Heart left ventricle (tissue), 16 donors: ENCODE measurements at regions not wholly inside any gene's neighbourhood (a gene's known extent, or its start where the extent isn't known, plus 50 kb on each side); places are given as distances from the start of the nearest gene placed in this dataset.

Experiments
- ATAC-seq, 4 donors: fragments of 200-7000 bp; cut with Tn5 transposase; one replicate each; pipeline ENCODE4 v1.9.1; 2020 to 2022; ENCODE audit warnings: moderate library complexity in 4 of 4, mild to moderate bottlenecking in 3 of 4, moderate number of reproducible peaks in 1 of 4
- DNase-seq, 5 donors: peaks; one replicate each; pipeline ENCODE4 v3.0.0-alpha.2; 2020
- H3K27ac ChIP-seq, 12 donors: fragments of 200-600 bp; sonication (generic) in 4 of 12; one replicate each; pipeline versions ENCODE4 v1.5.0 to v1.8.0; 2016 to 2022; ENCODE audit warnings: mild to moderate bottlenecking in 2 of 12
- H3K27me3 ChIP-seq, 9 donors: fragments of 200-600 bp; sonication (generic) in 2 of 9; one replicate each; pipeline versions ENCODE4 v1.5.1 to v1.8.0; 2016 to 2022; ENCODE audit warnings: mild to moderate bottlenecking in 3 of 9
- H3K36me3 ChIP-seq, 9 donors: fragments of 200-600 bp; sonication (generic) in 2 of 9; one replicate each; pipeline versions ENCODE4 v1.5.0 to v1.8.0; 2018 to 2022; ENCODE audit warnings: mild to moderate bottlenecking in 2 of 9
- H3K4me1 ChIP-seq, 12 donors: fragments of 200-600 bp; sonication (generic) in 4 of 12; one replicate each; pipeline versions ENCODE4 v1.5.0 to v1.8.0; 2016 to 2022; ENCODE audit warnings: mild to moderate bottlenecking in 3 of 12
- H3K4me3 ChIP-seq, 12 donors: fragments of 200-600 bp; sonication (generic) in 4 of 12; one replicate each; pipeline versions ENCODE4 v1.5.0 to v1.8.0; 2017 to 2022; ENCODE audit warnings: mild to moderate bottlenecking in 9 of 12, moderate library complexity in 4 of 12
- H3K9me3 ChIP-seq, 12 donors: fragments of 200-600 bp; sonication (generic) in 4 of 12; one replicate each; pipeline versions ENCODE4 v1.5.0 to v1.8.0; 2016 to 2022; ENCODE audit warnings: mild to moderate bottlenecking in 1 of 12
- POLR2A ChIP-seq, 2 donors: fragments of 450-650 bp; IDR thresholded peaks; one replicate each; pipeline ENCODE4 v1.6.1; 2017; ENCODE audit warnings: antibody characterized with exemption in 2 of 2, mild to moderate bottlenecking in 2 of 2, moderate library complexity in 2 of 2
- WGBS, 4 donors: extraction: QIAGEN DNeasy Blood & Tissue Kit in 2 of 4; methylation state at CpG; one replicate each; pipeline versions ENCODE4 v1.1.5 to v1.1.7; 2013 to 2018; 5-methylcytosine and 5-hydroxymethylcytosine counted together
- intact Hi-C, 10 donors: fragments of 100-400 bp; cut with DNase I; formaldehyde crosslinking; loops; one replicate each; pipeline versions ENCODE4 v1.11.1 to v1.14.2; 2022
- TF ChIP-seq, protein P1 (sequence below), 12 donors: fragments of 200-600 bp; sonication (generic) in 4 of 12; IDR thresholded peaks; one replicate each; pipeline versions ENCODE4 v1.5.0 to v1.8.0; 2018 to 2022; ENCODE audit warnings: antibody characterized with exemption in 12 of 12, mild to moderate bottlenecking in 5 of 12
- donor health status: ischemic (EF 13 %, LVEDD 7.1; RV severe dilation, severe dysfunction).
- donor health status: healthy with polysubstance abuse.
- donor health status: DM: no; HTN: yes; CAD: no.
- donor health status: DM: no; HTN: no; CAD: no.
- donor health status: ischemic (EF 25% LVEDD 6.9; RV normal size, moderate dysfunction).
- donor health status: ischemic (EF 25% LVEDD 5.7; RV mildly dilated, moderate dysfunction).
- donor health status: healthy.
- donor health status: DM: yes; HTN: yes; CAD: no.
- donor health status: ischemic (EF 35%, LVEDD 5.7; RV mildly dilated, moderate dysfunction).
- donor health status: nonischemic (EF 11% LVEDD 7.7; RV severe dilation, severe dysfunction).
- donor health status: DM: yes; HTN: yes; CAD: no.
- donor health status: PGD.
- donor health status: ischemic (EF 29% LVEDD 5.4; RV normal size, mild dysfunction).
- donor health status: nonischemic (EF 23%, LVEDD 6.1; RV moderate dilation, normal function).

DNA sequence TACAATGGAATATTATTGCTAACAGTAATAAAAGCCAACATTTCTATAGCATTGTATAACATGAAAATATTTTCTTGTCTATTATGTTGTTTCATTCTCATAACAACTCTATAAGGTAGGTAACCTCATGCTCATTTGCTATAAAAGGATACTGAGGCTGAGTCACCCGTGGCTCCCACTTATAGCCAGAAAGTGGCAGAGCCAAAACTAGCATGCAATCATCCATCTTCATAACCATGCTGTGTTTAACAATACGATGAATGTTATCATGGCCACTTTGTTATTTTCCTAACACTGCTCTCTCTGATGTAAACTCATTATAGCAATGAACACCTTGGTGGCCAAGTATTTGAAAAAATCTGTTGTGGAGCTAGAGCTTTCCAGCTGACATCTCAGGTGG is 80.8 kb upstream of the JUN start:
- WGBS, 4 donors = 81 to 91% (median 89%) methylated on average over 2 of the region's 2 CpGs
- Histone ChIP-seq H3K9me3 (no peaks in the 10 kb centered on the region), H3K36me3 (no peaks in the 10 kb centered on the region), H3K27me3 (no peaks in the 10 kb centered on the region), H3K4me1 (no peaks in the 10 kb centered on the region), H3K4me3 (no peak overlapping the region), H3K27ac (no peak overlapping the region)
- intact Hi-C loops = no loop called here
- no peak for ATAC-seq
- no peak for DNase-seq
- TF ChIP-seq POLR2A (IDR thresholded peaks at IDR 0.05) = no peak
- TF ChIP-seq, protein P1, sequence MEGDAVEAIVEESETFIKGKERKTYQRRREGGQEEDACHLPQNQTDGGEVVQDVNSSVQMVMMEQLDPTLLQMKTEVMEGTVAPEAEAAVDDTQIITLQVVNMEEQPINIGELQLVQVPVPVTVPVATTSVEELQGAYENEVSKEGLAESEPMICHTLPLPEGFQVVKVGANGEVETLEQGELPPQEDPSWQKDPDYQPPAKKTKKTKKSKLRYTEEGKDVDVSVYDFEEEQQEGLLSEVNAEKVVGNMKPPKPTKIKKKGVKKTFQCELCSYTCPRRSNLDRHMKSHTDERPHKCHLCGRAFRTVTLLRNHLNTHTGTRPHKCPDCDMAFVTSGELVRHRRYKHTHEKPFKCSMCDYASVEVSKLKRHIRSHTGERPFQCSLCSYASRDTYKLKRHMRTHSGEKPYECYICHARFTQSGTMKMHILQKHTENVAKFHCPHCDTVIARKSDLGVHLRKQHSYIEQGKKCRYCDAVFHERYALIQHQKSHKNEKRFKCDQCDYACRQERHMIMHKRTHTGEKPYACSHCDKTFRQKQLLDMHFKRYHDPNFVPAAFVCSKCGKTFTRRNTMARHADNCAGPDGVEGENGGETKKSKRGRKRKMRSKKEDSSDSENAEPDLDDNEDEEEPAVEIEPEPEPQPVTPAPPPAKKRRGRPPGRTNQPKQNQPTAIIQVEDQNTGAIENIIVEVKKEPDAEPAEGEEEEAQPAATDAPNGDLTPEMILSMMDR (IDR thresholded peaks at IDR 0.05) = no peak

DNA sequence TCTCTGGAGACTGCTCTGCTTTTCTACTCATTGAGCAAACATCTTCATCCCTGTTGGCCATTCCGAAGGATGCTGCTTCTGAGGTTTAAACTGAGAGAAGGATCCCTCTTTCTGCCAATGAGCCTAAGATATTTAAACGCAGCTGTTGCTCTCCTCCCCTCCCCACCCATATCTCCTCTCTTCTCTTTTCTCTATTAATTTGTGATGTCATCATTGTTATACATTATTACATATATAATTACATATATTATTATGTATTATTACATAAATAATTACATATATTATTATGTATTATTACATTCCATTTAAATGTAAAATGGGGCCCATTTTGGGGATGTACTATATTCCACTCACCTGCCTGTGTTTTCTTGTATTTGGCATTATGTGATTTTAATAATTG is 82.7 kb upstream of the JUN start:
- WGBS, 4 donors = 71 to 96% (median 93%) methylated on average over 2 of the region's 2 CpGs
- no peak for TF ChIP-seq POLR2A (IDR thresholded peaks at IDR 0.05)
- TF ChIP-seq, protein P1 (IDR thresholded peaks at IDR 0.05) = no peak

DNA sequence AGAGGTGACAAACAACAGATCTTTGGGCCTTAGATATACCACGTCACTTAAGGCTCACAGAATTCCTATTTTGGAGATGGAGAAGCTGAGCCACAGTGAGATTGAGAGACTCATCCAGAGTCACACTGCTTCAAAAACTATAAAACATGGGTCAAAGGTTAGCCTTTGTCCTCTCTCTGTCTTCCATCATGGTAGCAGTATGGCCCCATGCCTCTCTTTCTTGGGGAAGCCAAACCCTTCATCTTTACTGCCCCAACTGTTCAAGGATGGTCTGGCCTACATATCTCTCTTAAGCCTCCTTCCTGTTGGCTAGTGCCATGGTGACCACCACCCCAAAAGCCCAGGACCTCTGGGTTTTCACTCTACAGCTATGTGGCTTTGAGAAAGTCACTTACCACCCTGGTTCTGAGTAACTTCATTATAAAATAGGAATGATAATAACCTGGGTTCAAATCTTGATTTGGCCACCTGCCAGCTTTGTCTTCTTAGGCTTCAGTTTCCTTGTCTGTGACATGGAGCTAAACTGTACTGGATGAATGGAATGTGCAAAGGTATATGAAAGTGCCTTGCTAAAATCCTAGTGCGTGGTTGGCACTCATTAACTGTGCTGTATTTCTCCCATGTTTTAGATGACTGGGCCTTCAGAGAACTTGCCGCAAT is 85.9 kb upstream of the JUN start:
- Histone ChIP-seq H3K4me1 (peaks cover 0 to 17% (median 12%) of the 10 kb centered on the region in 12 donors), H3K27me3 (no peaks in the 10 kb centered on the region), H3K27ac (no peak overlapping the region), H3K4me3 (no peak overlapping the region), H3K9me3 (no peaks in the 10 kb centered on the region), H3K36me3 (no peaks in the 10 kb centered on the region)
- DNase-seq (no peak), ATAC-seq (no peak)
- 80 to 92% (median 85%) methylated on average over 3 of the region's 3 CpGs for whole genome bisulfite sequencing, 4 donors
- intact Hi-C loops = no loop called here
- no peak for TF ChIP-seq POLR2A (IDR thresholded peaks at IDR 0.05)
- TF ChIP-seq, protein P1 (IDR thresholded peaks at IDR 0.05) = no peak

More for the DNA sequence above, 82.7 kb upstream of the JUN start:
- Histone ChIP-seq H3K27me3 (no peaks in the 10 kb centered on the region), H3K27ac (no peak overlapping the region), H3K4me1 (no peaks in the 10 kb centered on the region), H3K36me3 (no peaks in the 10 kb centered on the region), H3K9me3 (no peaks in the 10 kb centered on the region), H3K4me3 (no peak overlapping the region)
- intact Hi-C loops = no loop called here
- no peak for DNase-seq
- no peak for ATAC-seq

DNA sequence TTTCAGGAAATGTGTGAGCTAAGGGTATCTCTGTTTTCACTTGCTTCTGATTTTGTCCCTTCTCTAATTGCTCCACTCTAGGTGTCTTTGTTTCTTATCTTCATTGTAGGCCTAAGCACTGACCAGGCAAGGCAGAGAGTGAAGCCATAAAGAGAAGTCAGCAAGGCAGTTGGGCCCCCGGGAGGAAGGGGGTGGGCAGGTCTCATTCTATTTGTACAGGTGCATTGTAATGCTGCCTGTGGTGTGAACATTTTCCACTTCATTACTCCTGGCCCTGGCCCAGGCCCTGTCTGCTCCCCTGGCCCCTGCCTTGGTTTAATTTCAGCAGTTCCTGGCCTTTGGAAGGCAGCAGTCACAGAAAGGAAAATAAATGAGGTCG is 86.4 kb upstream of the JUN start:
- H3K4me1 ChIP-seq = peaks cover 0 to 22% (median 17%) of the 10 kb centered on the region in 12 donors
- WGBS, 4 donors = 76 to 82% (median 78%) methylated on average over 2 of the region's 2 CpGs
- no peaks in the 10 kb centered on the region for H3K9me3 ChIP-seq
- no peaks in the 10 kb centered on the region for H3K36me3 ChIP-seq
- intact Hi-C loops = no loop called here
- no peak overlapping the region for H3K27ac ChIP-seq
- ATAC-seq = no peak
- no peak overlapping the region for H3K4me3 ChIP-seq
- DNase-seq = no peak
- H3K27me3 ChIP-seq = no peaks in the 10 kb centered on the region
- TF ChIP-seq, protein P1 (IDR thresholded peaks at IDR 0.05) = no peak
- TF ChIP-seq POLR2A (IDR thresholded peaks at IDR 0.05) = no peak
